ENCODE measurements at regions not wholly inside any gene's neighbourhood (a gene's known extent, or its start where the extent isn't known, plus 50 kb on each side); places are given as distances from the start of the nearest gene placed in this dataset.

DNA sequence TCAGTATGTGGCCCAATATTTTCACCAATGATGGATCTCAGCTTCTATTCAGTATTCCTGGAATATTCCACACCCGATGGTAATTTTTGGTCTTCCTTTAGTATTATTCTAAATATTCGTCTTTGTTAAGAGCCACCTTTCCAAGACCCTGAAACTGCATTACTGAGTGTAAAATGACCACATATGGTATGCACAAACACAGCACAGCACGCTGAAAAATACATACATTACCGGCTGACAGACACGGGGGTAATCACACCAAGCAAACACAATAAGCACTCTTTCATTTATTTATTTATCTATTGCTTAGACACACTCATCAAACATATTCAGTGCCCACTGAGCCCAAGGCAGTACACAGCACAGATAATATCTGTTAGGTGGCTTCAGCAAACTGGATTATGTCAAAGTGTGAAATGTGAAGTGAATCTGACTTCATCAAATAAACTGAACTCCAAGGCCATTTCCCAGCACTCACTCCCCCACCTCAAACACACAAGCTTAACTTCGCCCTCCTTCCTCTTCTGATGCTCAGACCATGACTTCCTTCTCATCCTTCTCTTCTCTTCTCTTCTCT lies 1637.8 kb upstream of the C9orf72 start:
- H3K4ac ChIP-seq (replicated peaks; ENCODE audit: insufficient read length, low read depth, low read length), result no peak overlapping the region
- H4K91ac ChIP-seq (replicated peaks; ENCODE audit: insufficient read length, low read length), result no peak overlapping the region
- FAIRE-seq (no peak), DNase-seq (ENCODE audit: low read depth in 1 of 2, low spot score in 2 of 2) (no peak)
- no peak overlapping the region for H3K18ac ChIP-seq (ENCODE audit: extremely low read depth, low read length)
- ChIA-PET CTCF (ENCODE audit: partially characterized antibody) (interaction anchor here (0.6 to 2.2 kb wide), 14 partner anchors 9 to 886 kb away, joined by 3 to 6 read pairs (median 3); no protein-coding TSS in a partner anchor), POLR2A (ENCODE audit: partially characterized antibody) (no interaction called here)
- H3K9ac ChIP-seq (replicated peaks in 1 of 4; ENCODE audit: extremely low read depth in 1 of 4, low read depth in 3 of 4, low read length in 3 of 4), result peak overlapping the region in 1 of 4 experiments; percentile 15; a peak in 1 of 7 replicates
- H3K4me3 ChIP-seq (ENCODE audit: extremely low read depth in 1 of 4, insufficient read depth in 2 of 4, low read depth in 3 of 4, low read length in 4 of 4), result peak overlapping the region; percentile 49 to 89 (median 86)
- no peak overlapping the region for H2BK15ac ChIP-seq (ENCODE audit: low read length)
- WGBS, 2 experiments (ENCODE audit: extremely low coverage in 1 of 2, insufficient coverage in 1 of 2, insufficient read length in 1 of 2, insufficient replicate concordance in 2 of 2, low coverage in 1 of 2, low lambda C conversion rate in 2 of 2, missing lambda C conversion rate in 1 of 2), result 51% methylated on average over 6 of the region's 6 CpGs; no CpG with 5 or more reads in 1 of the 2 experiments
- no peaks in the 10 kb centered on the region for H3K36me3 ChIP-seq (ENCODE audit: control insufficient read depth in 2 of 4, insufficient read depth in 4 of 4, low read length in 3 of 4)
- peaks cover 0 to 1% of the 10 kb centered on the region in 2 experiments for H4K20me1 ChIP-seq (replicated peaks in 1 of 2; ENCODE audit: control insufficient read depth in 1 of 2, insufficient read depth in 2 of 2, low read length in 2 of 2)
- H2BK20ac ChIP-seq (ENCODE audit: low read length), result no peak overlapping the region
- H4K5ac ChIP-seq (ENCODE audit: insufficient read length, low read depth, low read length), result no peak overlapping the region
- H3K27me3 ChIP-seq (replicated peaks in 1 of 4; ENCODE audit: control insufficient read depth in 3 of 4, extremely low read depth in 1 of 4, insufficient read depth in 3 of 4, low read length in 3 of 4), result peaks cover 0 to 14% (median 10%) of the 10 kb centered on the region in 4 experiments; a peak in 6 of 7 replicates
- H3K23me2 ChIP-seq (ENCODE audit: low read depth, low read length), result peaks cover 31% of the 10 kb centered on the region
- no peak for TF ChIP-seq POU5F1 (IDR thresholded peaks at IDR 0.05; ENCODE audit: low read depth, low read length)
- no peak for TF ChIP-seq KDM1A (IDR thresholded peaks at IDR 0.05; ENCODE audit: borderline replicate concordance, low read length)
- no peak for TF ChIP-seq RAD21 (IDR thresholded peaks at IDR 0.05 in 1 of 2, conservative IDR thresholded peaks at IDR 0.05 in 1 of 2; ENCODE audit: low read depth in 2 of 2, low read length in 2 of 2)
- TF ChIP-seq HDAC6 (IDR thresholded peaks at IDR 0.05; ENCODE audit: low read depth, low read length), result no peak
- no peaks in the 10 kb centered on the region for H3K79me1 ChIP-seq (ENCODE audit: low read depth, low read length)
- no peak overlapping the region for H2BK12ac ChIP-seq (ENCODE audit: low read depth, low read length)
- H2BK5ac ChIP-seq (ENCODE audit: low read depth, low read length), result no peak overlapping the region
- peak overlapping the region; percentile 99 for H3K4me2 ChIP-seq (ENCODE audit: insufficient read depth in 1 of 2, low read depth in 2 of 2, low read length in 2 of 2)
- H3K27ac ChIP-seq (ENCODE audit: low read depth, low read length), result no peak overlapping the region
- no peak overlapping the region for H3K23ac ChIP-seq (ENCODE audit: insufficient read length)
- no peak overlapping the region for H3K14ac ChIP-seq (ENCODE audit: insufficient read length)
- peak overlapping the region; percentile 61 for H2AFZ ChIP-seq (ENCODE audit: low read length)
- H4K8ac ChIP-seq (ENCODE audit: extremely low read depth, insufficient read depth, low read length), result no peak overlapping the region
- H3K4me1 ChIP-seq (replicated peaks in 1 of 4; ENCODE audit: control insufficient read depth in 3 of 4, insufficient read depth in 4 of 4, low read length in 3 of 4), result peaks cover 3 to 9% (median 6%) of the 10 kb centered on the region in 4 experiments; a peak in 5 of 7 replicates
- no peak overlapping the region for H2BK120ac ChIP-seq (replicated peaks; ENCODE audit: low read depth, low read length)
- H3K9me3 ChIP-seq (ENCODE audit: insufficient read depth in 2 of 2, low read depth in 1 of 2, low read length in 1 of 2), result no peaks in the 10 kb centered on the region
- no peak overlapping the region for H3K56ac ChIP-seq (replicated peaks; ENCODE audit: insufficient read length, low read depth, low read length)
- no peak overlapping the region for H2AK5ac ChIP-seq (ENCODE audit: low read depth, low read length)
- H3K79me2 ChIP-seq (ENCODE audit: control insufficient read depth in 1 of 2, insufficient read depth in 2 of 2, low read length in 2 of 2), result peaks cover 0 to 50% of the 10 kb centered on the region in 2 experiments; a peak in 2 of 4 replicates
